ENCODE measurements at regions not wholly inside any gene's neighbourhood (a gene's known extent, or its start where the extent isn't known, plus 50 kb on each side); places are given as distances from the start of the nearest gene placed in this dataset.

DNA sequence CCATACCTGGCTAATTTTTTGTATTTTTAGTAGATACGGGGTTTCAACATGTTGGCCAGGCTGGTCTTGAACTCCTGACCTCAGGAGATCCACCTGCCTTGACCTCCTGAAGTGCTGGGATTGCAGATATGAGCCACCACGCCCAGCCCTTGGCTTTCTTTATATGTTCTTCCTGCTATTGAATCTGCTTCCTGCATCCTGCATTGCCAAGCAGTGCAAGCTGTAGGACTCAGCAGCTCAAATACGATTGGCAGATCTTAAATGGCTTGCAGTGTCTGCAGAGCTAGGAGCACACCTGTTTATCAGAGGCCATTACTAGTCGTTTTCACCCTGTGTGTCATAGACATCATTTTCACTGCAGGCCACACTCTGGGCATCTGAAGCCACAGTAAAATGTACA is 426.2 kb upstream of the PPP2R3A start:
- H3K4me2 ChIP-seq (ENCODE audit: low read length) = no peak overlapping the region
- no peaks in the 10 kb centered on the region for H4K20me1 ChIP-seq (ENCODE audit: insufficient read depth, low read length)
- no peaks in the 10 kb centered on the region for H3K9me3 ChIP-seq (ENCODE audit: low read length)
- H3K4me3 ChIP-seq (ENCODE audit: low read depth, low read length, poor library complexity, severe bottlenecking) = no peak overlapping the region
- ChIA-PET POLR2A (interaction anchor here (0.6 kb wide), 1 partner anchor 21 kb away, joined by 3 read pairs; no protein-coding TSS in a partner anchor), CTCF (ENCODE audit: unreplicated experiment) (no interaction called here)
- no peak for DNase-seq (ENCODE audit: low spot score)
- H2AFZ ChIP-seq (ENCODE audit: low read length) = no peak overlapping the region
- H3K27ac ChIP-seq (ENCODE audit: low read depth, low read length, poor library complexity, severe bottlenecking) = no peak overlapping the region
- H3K36me3 ChIP-seq (ENCODE audit: insufficient read depth, low read length) = no peaks in the 10 kb centered on the region
- H3K4me1 ChIP-seq (ENCODE audit: insufficient read depth, low read length, poor library complexity, severe bottlenecking) = no peaks in the 10 kb centered on the region
- intact Hi-C loops (cut with micrococcal nuclease; ENCODE audit: unreplicated experiment) = no loop called here
- H3K9me2 ChIP-seq (ENCODE audit: insufficient read depth, low read length) = no peaks in the 10 kb centered on the region
- no peak for TF ChIP-seq EZH2phosphoT487 (IDR thresholded peaks at IDR 0.05; ENCODE audit: borderline replicate concordance, low read depth, low read length)
- TF ChIP-seq, protein P1, sequence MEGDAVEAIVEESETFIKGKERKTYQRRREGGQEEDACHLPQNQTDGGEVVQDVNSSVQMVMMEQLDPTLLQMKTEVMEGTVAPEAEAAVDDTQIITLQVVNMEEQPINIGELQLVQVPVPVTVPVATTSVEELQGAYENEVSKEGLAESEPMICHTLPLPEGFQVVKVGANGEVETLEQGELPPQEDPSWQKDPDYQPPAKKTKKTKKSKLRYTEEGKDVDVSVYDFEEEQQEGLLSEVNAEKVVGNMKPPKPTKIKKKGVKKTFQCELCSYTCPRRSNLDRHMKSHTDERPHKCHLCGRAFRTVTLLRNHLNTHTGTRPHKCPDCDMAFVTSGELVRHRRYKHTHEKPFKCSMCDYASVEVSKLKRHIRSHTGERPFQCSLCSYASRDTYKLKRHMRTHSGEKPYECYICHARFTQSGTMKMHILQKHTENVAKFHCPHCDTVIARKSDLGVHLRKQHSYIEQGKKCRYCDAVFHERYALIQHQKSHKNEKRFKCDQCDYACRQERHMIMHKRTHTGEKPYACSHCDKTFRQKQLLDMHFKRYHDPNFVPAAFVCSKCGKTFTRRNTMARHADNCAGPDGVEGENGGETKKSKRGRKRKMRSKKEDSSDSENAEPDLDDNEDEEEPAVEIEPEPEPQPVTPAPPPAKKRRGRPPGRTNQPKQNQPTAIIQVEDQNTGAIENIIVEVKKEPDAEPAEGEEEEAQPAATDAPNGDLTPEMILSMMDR (conservative IDR thresholded peaks at IDR 0.05; ENCODE audit: low read length) = no peak
- BruUV-seq (replicated peaks) = no TSS peak
- H3K79me2 ChIP-seq (ENCODE audit: insufficient read depth, low read depth, low read length) = no peaks in the 10 kb centered on the region

DNA sequence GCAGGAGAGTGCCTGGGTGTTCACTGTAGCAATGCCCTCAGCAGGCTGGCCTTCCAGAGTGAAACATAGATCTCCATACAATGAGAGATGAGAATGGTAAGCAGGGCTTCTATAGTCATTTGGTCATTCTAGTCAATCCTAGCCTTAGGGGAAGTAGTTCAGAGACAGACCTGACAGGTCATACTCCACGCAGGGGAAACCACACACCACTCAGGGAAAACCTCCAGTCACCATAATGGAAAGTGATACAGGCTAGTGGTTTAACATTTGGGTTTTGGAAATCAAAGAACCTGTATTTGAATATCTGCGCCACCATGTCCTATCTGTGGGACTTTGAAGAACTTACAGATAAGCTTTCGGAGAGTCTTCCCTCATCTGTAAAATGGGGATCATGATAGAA is 425.7 kb upstream of the PPP2R3A start:
- Histone ChIP-seq H3K4me1 (ENCODE audit: insufficient read depth, low read length, poor library complexity, severe bottlenecking) (no peaks in the 10 kb centered on the region), H4K20me1 (ENCODE audit: insufficient read depth, low read length) (no peaks in the 10 kb centered on the region), H2AFZ (ENCODE audit: low read length) (no peak overlapping the region), H3K36me3 (ENCODE audit: insufficient read depth, low read length) (no peaks in the 10 kb centered on the region), H3K27ac (ENCODE audit: low read depth, low read length, poor library complexity, severe bottlenecking) (no peak overlapping the region), H3K9me3 (ENCODE audit: low read length) (no peaks in the 10 kb centered on the region), H3K4me3 (ENCODE audit: low read depth, low read length, poor library complexity, severe bottlenecking) (no peak overlapping the region), H3K4me2 (ENCODE audit: low read length) (no peak overlapping the region), H3K9me2 (ENCODE audit: insufficient read depth, low read length) (no peaks in the 10 kb centered on the region), H3K79me2 (ENCODE audit: insufficient read depth, low read depth, low read length) (no peaks in the 10 kb centered on the region)
- CTCF ChIA-PET (ENCODE audit: unreplicated experiment) = no interaction called here
- POLR2A ChIA-PET = no interaction called here
- TF ChIP-seq, protein P1 (conservative IDR thresholded peaks at IDR 0.05; ENCODE audit: low read length) = no peak
- TF ChIP-seq EZH2phosphoT487 (IDR thresholded peaks at IDR 0.05; ENCODE audit: borderline replicate concordance, low read depth, low read length) = no peak
- no TSS peak for BruUV-seq (replicated peaks)
- no peak for DNase-seq (ENCODE audit: low spot score)
- intact Hi-C loops (cut with micrococcal nuclease; ENCODE audit: unreplicated experiment) = no loop called here

DNA sequence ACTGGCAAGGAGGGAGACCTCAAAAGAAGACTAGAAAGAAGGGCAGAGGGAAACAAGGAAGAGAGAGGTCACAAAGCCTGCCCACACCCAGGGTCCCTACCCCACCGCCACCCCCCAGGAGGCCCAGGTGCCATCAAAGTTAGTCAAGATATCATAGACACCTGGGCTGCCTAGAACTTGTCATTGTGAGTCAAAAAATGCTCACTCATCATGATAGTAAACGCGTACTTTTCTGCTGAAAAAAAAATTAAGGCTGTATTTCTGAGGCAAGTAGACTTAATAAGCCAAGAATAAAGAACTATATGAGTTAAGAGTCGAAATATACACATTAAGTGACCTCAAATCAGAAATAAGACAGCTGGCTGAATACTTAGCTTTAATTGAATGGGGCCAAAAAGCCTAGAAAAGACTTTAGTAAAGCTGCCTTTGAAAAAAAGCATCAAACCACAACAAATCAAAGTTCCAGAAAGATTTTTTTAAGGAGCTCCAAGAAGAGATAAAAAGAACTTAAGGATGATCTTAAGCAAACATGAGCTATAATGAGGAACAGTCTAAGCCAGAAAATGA is 415.5 kb upstream of the PPP2R3A start:
- POLR2A ChIA-PET = no interaction called here
- no TSS peak for BruUV-seq (replicated peaks)
- CTCF ChIA-PET (ENCODE audit: unreplicated experiment) = no interaction called here
- H3K4me2 ChIP-seq (ENCODE audit: low read length) = no peak overlapping the region
- H3K9me3 ChIP-seq (ENCODE audit: low read length) = no peaks in the 10 kb centered on the region
- no peaks in the 10 kb centered on the region for H3K4me1 ChIP-seq (ENCODE audit: insufficient read depth, low read length, poor library complexity, severe bottlenecking)
- TF ChIP-seq, protein P1 (conservative IDR thresholded peaks at IDR 0.05; ENCODE audit: low read length) = no peak
- TF ChIP-seq EZH2phosphoT487 (IDR thresholded peaks at IDR 0.05; ENCODE audit: borderline replicate concordance, low read depth, low read length) = no peak
- no peak for DNase-seq (ENCODE audit: low spot score)
- H3K9me2 ChIP-seq (ENCODE audit: insufficient read depth, low read length) = no peaks in the 10 kb centered on the region
- H4K20me1 ChIP-seq (ENCODE audit: insufficient read depth, low read length) = 0 out of 2 replicates have a peak, but pooled peaks cover 3% of the 10 kb centered on the region
- no peak overlapping the region for H3K4me3 ChIP-seq (ENCODE audit: low read depth, low read length, poor library complexity, severe bottlenecking)
- H2AFZ ChIP-seq (ENCODE audit: low read length) = no peak overlapping the region
- H3K36me3 ChIP-seq (ENCODE audit: insufficient read depth, low read length) = no peaks in the 10 kb centered on the region
- H3K27ac ChIP-seq (ENCODE audit: low read depth, low read length, poor library complexity, severe bottlenecking) = no peak overlapping the region
- no peaks in the 10 kb centered on the region for H3K79me2 ChIP-seq (ENCODE audit: insufficient read depth, low read depth, low read length)
- intact Hi-C loops (cut with micrococcal nuclease; ENCODE audit: unreplicated experiment) = no loop called here

Data from OCI-LY7 (cell line).